ENCODE measurements at regions not wholly inside any gene's neighbourhood (a gene's known extent, or its start where the extent isn't known, plus 50 kb on each side); places are given as distances from the start of the nearest gene placed in this dataset.

GRCh38 chr4:3687538-3687937, 78.6 kb upstream of the ADRA2C start:
- intact Hi-C loops (cut with DNase I), result no loop called here
- DNase-seq, result peak in 5 of 10 donors; percentile 3 to 63 (median 37)

DNA sequence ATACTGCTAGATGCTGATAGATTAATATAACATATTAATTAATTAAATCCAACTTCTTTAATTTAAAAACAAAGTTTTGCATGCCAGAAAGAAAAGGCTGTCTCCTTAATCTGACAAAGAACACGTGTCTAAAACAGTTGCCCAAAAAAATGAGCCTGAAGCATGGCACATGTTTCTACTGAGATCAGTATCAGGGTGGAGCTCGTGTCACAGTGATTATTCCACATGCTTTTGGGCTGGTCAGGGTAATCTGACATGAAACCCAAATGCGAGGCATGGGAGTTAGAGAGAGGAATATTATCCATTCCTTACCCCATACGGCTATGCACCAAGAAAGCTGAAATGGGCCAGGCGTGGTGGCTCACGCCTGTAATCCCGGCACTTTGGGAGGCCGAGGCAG, 79.4 kb upstream of the ADRA2C start:
- peak in 1 of 10 donors; percentile 0 for DNase-seq
- intact Hi-C loops (cut with DNase I), result no loop called here

DNA sequence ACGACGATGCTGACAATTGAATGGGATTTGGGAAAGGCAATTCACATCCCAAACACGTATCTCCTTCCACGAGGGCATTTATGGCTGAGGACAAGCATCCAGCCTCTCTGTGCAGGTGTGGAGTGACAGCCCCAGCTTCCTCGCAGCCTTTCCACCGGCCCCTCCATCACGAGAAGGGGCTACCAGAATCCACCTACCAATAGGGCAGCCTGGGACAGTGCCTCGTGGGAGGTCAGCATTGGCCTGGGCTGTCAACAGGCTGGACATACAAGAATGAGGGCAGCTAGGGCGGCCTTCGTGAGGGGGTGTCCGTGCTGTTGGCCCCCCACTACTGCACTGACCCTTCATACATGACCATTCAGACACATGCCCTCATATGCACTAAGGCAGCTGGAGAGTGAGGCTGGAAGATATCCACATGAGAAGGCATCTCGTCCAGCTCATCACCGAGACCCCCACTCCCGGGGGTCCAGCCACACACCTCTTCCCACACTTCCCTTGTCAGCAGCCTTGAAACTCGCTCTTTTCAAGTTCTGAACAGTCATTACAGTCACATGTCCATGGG, 81.0 kb upstream of the ADRA2C start:
- intact Hi-C loops (cut with DNase I), result no loop called here
- DNase-seq, result peak in 4 of 10 donors; percentile 3 to 77 (median 34)

DNA sequence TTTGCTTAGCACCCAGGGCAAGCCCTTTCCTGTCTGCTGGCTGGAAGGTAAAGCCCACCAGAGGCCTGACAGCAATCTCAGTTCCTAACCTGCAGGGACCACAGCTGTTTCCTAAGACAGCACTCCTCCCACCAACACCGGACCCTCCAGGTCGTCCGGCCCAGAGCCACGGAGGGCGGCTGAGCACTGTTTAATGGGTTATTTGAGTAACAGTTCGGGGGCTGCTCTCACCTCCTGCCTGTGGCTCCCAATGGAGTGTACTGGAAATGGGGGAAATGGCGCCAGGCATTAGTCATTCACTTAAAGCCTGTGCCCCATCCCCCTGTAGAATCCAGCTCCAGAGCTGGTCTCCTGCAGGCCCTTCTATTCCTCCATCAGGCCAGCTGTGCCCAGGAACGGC, 81.6 kb upstream of the ADRA2C start:
- DNase-seq, result peak in 3 of 10 donors; percentile 1 to 81 (median 68)

GRCh38 chr4:3683744-3684421, 82.3 kb upstream of the ADRA2C start:
- peak in 4 of 10 donors; percentile 7 to 73 (median 62) for DNase-seq

More for the DNA sequence above, 81.6 kb upstream of the ADRA2C start:
- intact Hi-C loops (cut with DNase I), result no loop called here

GRCh38 chr4:3683077-3683743, 83.0 kb upstream of the ADRA2C start:
- intact Hi-C loops (cut with DNase I), result no loop called here
- DNase-seq, result peak in 5 of 10 donors; percentile 6 to 81 (median 29)

More at GRCh38 chr4:3683744-3684421, 82.3 kb upstream of the ADRA2C start:
- intact Hi-C loops (cut with DNase I), result no loop called here

- peak in 4 of 10 donors; percentile 4 to 61 (median 41) for DNase-seq
- intact Hi-C loops (cut with DNase I), result no loop called here
Measured at GRCh38 chr4:3682236-3683076, 83.7 kb upstream of the ADRA2C start.

- peak in 1 of 10 donors; percentile 53 for DNase-seq
- intact Hi-C loops (cut with DNase I), result no loop called here
Measured at GRCh38 chr4:3681191-3681590, 85.0 kb upstream of the ADRA2C start.

DNA sequence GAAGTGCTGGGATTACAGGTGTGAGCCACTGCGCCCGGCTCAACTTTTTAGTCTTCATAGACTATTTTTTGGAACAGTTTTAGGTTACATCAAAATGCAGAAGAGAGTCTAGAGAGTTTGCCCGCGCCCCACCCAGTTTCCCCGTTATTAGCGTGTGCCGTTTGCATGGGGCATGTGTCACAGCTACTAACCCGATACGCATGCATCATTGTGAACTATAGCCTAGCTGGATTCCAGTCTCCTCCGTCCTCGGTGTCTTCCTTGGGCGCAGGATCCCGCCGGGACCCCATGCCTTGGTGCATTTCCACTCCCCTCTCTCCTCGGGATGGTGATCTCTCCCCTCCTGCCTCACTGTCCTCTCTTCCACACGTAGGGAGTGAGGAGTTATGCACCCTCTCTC, 85.5 kb upstream of the ADRA2C start:
- intact Hi-C loops (cut with DNase I), result no loop called here
- peak in 1 of 10 donors; percentile 61 for DNase-seq

GRCh38 chr4:3679851-3680311, 86.3 kb upstream of the ADRA2C start:
- intact Hi-C loops (cut with DNase I), result no loop called here
- peak in 4 of 10 donors; percentile 23 to 82 (median 64) for DNase-seq

- intact Hi-C loops (cut with DNase I), result no loop called here
- DNase-seq, result peak in 2 of 10 donors; percentile 2 to 41
Measured at GRCh38 chr4:3679071-3679825, 86.9 kb upstream of the ADRA2C start.

DNA sequence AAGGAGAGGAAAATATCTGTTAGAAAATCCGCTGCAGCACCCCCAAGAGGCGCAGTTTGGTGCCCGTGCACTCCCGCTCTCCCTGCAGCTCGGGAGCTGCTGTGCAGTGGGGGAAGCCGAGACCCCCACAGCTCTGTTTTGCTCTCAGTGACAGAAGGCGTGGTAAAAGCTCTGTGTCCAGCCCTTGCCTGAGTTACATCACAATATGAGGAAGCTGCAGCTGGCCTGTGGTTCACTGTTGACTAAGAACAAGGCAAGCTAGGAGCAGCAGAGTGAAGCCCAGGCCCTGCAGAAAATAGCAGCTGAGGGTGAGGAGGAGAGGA, 88.5 kb upstream of the ADRA2C start:
- DNase-seq, result peak in 2 of 10 donors; percentile 1 to 39
- intact Hi-C loops (cut with DNase I), result no loop called here

GRCh38 chr4:3676907-3677747, 89.1 kb upstream of the ADRA2C start:
- intact Hi-C loops (cut with DNase I), result no loop called here
- peak in 4 of 10 donors; percentile 3 to 69 (median 41) for DNase-seq

DNA sequence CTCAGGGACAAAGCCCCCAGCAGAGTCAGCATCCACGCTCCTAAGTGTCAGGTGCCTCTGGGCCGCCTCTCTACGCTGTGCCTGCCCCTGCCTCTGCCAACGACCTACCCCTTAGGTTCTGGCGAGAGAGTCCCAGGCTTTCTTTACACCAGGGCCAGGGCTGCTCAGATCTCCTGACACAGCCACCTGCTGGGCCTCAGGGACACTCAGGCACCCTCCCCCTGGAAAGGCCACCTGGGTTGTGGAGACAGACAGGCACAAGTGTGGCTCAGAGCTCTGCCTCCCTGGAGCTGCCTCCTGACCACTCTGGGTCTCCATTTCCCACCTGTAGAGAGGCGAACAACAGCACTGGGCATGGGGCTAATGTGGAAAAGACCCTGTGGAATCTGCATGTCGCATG, 90.0 kb upstream of the ADRA2C start:
- intact Hi-C loops (cut with DNase I), result no loop called here
- peak in 2 of 10 donors; percentile 2 to 59 for DNase-seq

DNA sequence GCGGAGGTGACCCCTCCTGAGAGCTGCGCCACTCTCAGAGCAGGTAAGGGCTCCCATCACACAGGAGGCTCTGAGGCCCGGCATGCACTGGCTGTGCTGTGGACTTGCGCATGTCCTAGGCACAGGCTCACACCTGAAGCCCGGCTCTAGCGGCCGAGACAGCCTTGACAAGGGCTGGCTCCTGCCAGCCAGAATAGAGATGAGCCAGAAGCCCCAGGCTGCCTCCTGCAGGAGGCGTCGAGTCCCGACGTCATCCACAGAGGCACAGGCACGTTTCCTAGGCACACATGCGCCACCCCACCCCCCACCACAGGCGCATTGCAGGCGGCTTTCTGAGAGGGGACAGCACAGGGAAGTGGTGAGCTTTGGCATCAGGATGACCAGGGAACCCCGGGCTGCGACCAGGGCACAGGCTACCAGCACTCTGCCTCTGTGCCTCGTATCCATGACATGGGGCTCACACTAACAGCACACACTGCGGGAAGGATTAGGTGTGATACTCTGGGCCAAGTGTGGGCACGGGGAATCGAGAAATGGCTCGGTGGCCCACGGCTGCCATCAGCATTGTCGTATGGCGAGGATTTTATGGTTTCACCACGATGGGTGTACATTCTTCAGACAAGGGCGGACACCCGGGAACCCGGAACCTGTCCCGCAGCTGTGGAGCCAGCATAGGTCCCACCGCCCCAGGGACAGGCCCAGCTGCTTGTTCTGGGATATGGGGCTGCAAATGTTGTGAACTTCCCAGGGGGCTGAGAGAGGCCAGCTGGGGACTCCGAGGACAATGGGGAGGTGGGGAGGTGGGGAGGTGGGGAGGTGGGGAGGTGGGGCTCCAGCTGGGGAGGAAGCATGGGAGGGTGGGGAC, 90.7 kb upstream of the ADRA2C start:
- peak in 3 of 10 donors; percentile 33 to 74 (median 55) for DNase-seq
- intact Hi-C loops (cut with DNase I), result no loop called here

- DNase-seq, result peak in 5 of 10 donors; percentile 1 to 79 (median 39)
- intact Hi-C loops (cut with DNase I), result no loop called here
Measured at GRCh38 chr4:3674479-3674851, 91.7 kb upstream of the ADRA2C start.

- intact Hi-C loops (cut with DNase I), result no loop called here
- DNase-seq, result peak in 3 of 10 donors; percentile 30 to 55 (median 50)
Measured at GRCh38 chr4:3673716-3674478, 92.3 kb upstream of the ADRA2C start.
